ENCODE measurements at regions not wholly inside any gene's neighbourhood (a gene's known extent, or its start where the extent isn't known, plus 50 kb on each side); places are given as distances from the start of the nearest gene placed in this dataset.
"Not testable (repeated sequence)": the region's sequence is repeated elsewhere in the genome, so short reads cannot be mapped to it uniquely, and the experiment has no call there.

- no peaks in the 10 kb centered on the region for H3K4me1 ChIP-seq (ENCODE audit: control insufficient read depth, insufficient read depth, low read length, poor library complexity, severe bottlenecking)
- H3K27ac ChIP-seq (ENCODE audit: insufficient read depth, low read length, poor library complexity, severe bottlenecking): no peak overlapping the region
- H3K36me3 ChIP-seq (ENCODE audit: control insufficient read depth, insufficient read depth, low read length): no peaks in the 10 kb centered on the region
- H3K4me3 ChIP-seq (ENCODE audit: insufficient read depth, low read depth, low read length, poor library complexity, severe bottlenecking): no peak overlapping the region
- no peak for DNase-seq
- no peaks in the 10 kb centered on the region for H3K27me3 ChIP-seq (replicated peaks; ENCODE audit: control insufficient read depth, insufficient read depth, low read length, poor library complexity, severe bottlenecking)
- H3K9me3 ChIP-seq (ENCODE audit: control insufficient read depth, low read length): no peaks in the 10 kb centered on the region
These were observed 126.0 kb upstream of the RREB1 start for GRCh38 chr6:6981681-6982322.

- Histone ChIP-seq H3K27me3 (replicated peaks; ENCODE audit: control insufficient read depth, insufficient read depth, low read length, poor library complexity, severe bottlenecking) (no peaks in the 10 kb centered on the region), H3K36me3 (ENCODE audit: control insufficient read depth, insufficient read depth, low read length) (no peaks in the 10 kb centered on the region), H3K9me3 (ENCODE audit: control insufficient read depth, low read length) (no peaks in the 10 kb centered on the region), H3K27ac (ENCODE audit: insufficient read depth, low read length, poor library complexity, severe bottlenecking) (no peak overlapping the region), H3K4me1 (ENCODE audit: control insufficient read depth, insufficient read depth, low read length, poor library complexity, severe bottlenecking) (no peaks in the 10 kb centered on the region), H3K4me3 (ENCODE audit: insufficient read depth, low read depth, low read length, poor library complexity, severe bottlenecking) (no peak overlapping the region)
- no peak for DNase-seq
These were observed 125.1 kb upstream of the RREB1 start for GRCh38 chr6:6982663-6983062.

DNA sequence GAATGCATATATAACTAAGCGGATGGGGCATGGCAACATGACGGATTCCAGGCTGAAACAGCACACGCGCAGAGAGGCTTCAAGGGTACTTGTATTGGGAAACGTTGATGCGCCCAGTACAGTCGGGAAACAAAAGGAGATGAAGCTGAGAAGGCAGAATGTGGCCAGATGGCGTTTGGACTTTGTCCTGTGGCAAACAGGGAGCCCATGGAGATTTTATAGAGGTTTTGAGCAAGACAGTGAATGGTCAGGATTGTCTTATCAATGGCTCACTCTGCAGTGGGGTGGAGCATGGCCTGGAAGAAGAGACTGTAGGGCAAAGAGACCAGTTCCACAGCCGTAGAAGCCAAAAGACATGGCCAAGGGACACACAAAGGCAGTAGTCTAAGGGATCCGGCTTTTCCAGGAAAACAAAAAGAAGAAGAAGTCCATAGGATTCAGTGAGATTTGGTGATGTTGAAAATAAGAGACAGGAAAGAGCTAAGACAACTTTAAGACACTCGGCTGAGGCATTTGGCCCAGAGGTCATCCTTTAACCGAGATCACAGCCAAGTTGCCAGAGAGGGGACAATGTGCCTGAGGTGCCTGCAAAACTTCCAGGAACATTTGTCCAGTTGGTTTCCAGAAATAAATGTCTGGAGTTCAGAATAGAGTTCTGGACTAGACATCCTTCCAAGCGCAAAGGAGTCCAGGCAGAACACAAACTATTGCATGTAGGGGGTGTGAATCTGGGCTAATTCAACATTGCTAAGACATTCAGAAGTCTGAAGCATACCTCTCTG lies 123.0 kb upstream of the RREB1 start:
- Histone ChIP-seq H3K27me3 (replicated peaks; ENCODE audit: control insufficient read depth, insufficient read depth, low read length, poor library complexity, severe bottlenecking) (no peaks in the 10 kb centered on the region), H3K36me3 (ENCODE audit: control insufficient read depth, insufficient read depth, low read length) (no peaks in the 10 kb centered on the region), H3K4me1 (ENCODE audit: control insufficient read depth, insufficient read depth, low read length, poor library complexity, severe bottlenecking) (no peaks in the 10 kb centered on the region), H3K9me3 (ENCODE audit: control insufficient read depth, low read length) (no peaks in the 10 kb centered on the region), H3K4me3 (ENCODE audit: insufficient read depth, low read depth, low read length, poor library complexity, severe bottlenecking) (no peak overlapping the region), H3K27ac (ENCODE audit: insufficient read depth, low read length, poor library complexity, severe bottlenecking) (no peak overlapping the region)
- no peak for DNase-seq

DNA sequence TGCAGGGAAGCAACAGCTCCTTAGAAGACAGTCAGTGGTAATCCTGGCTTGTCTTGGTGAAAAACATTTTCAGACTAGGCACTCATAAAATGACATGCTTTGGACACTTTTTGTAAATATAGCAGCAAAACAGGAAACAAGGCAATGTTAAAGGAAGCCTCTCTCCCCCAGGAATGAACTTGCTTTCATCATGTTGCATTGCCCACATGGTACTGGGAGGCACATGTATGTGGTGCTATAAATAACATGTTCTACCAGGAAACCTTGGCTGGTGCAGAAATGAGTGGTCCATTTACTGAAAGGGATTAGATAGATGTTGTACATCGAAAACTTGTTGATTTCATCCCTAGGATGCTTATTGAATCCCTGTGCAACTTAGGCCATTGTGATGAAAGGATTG lies 121.4 kb upstream of the RREB1 start:
- H3K4me3 ChIP-seq (ENCODE audit: insufficient read depth, low read depth, low read length, poor library complexity, severe bottlenecking): no peak overlapping the region
- no peaks in the 10 kb centered on the region for H3K27me3 ChIP-seq (replicated peaks; ENCODE audit: control insufficient read depth, insufficient read depth, low read length, poor library complexity, severe bottlenecking)
- H3K27ac ChIP-seq (ENCODE audit: insufficient read depth, low read length, poor library complexity, severe bottlenecking): no peak overlapping the region
- no peaks in the 10 kb centered on the region for H3K4me1 ChIP-seq (ENCODE audit: control insufficient read depth, insufficient read depth, low read length, poor library complexity, severe bottlenecking)
- DNase-seq: no peak
- H3K9me3 ChIP-seq (ENCODE audit: control insufficient read depth, low read length): no peaks in the 10 kb centered on the region
- no peaks in the 10 kb centered on the region for H3K36me3 ChIP-seq (ENCODE audit: control insufficient read depth, insufficient read depth, low read length)

GRCh38 chr6:6987749-6988148 lies 120.0 kb upstream of the RREB1 start:
- Histone ChIP-seq H3K36me3 (ENCODE audit: control insufficient read depth, insufficient read depth, low read length) (no peaks in the 10 kb centered on the region), H3K4me3 (ENCODE audit: insufficient read depth, low read depth, low read length, poor library complexity, severe bottlenecking) (no peak overlapping the region), H3K27me3 (replicated peaks; ENCODE audit: control insufficient read depth, insufficient read depth, low read length, poor library complexity, severe bottlenecking) (no peaks in the 10 kb centered on the region), H3K9me3 (ENCODE audit: control insufficient read depth, low read length) (no peaks in the 10 kb centered on the region), H3K4me1 (ENCODE audit: control insufficient read depth, insufficient read depth, low read length, poor library complexity, severe bottlenecking) (no peaks in the 10 kb centered on the region), H3K27ac (ENCODE audit: insufficient read depth, low read length, poor library complexity, severe bottlenecking) (no peak overlapping the region)
- no peak for DNase-seq

- not testable (repeated sequence) for H3K36me3 ChIP-seq (ENCODE audit: control insufficient read depth, insufficient read depth, low read length); H3K4me3 ChIP-seq (ENCODE audit: insufficient read depth, low read depth, low read length, poor library complexity, severe bottlenecking); DNase-seq; H3K27ac ChIP-seq (ENCODE audit: insufficient read depth, low read length, poor library complexity, severe bottlenecking); H3K27me3 ChIP-seq (replicated peaks; ENCODE audit: control insufficient read depth, insufficient read depth, low read length, poor library complexity, severe bottlenecking); H3K4me1 ChIP-seq (ENCODE audit: control insufficient read depth, insufficient read depth, low read length, poor library complexity, severe bottlenecking); H3K9me3 ChIP-seq (ENCODE audit: control insufficient read depth, low read length)
These were observed 117.7 kb upstream of the RREB1 start for GRCh38 chr6:6990059-6990458.

DNA sequence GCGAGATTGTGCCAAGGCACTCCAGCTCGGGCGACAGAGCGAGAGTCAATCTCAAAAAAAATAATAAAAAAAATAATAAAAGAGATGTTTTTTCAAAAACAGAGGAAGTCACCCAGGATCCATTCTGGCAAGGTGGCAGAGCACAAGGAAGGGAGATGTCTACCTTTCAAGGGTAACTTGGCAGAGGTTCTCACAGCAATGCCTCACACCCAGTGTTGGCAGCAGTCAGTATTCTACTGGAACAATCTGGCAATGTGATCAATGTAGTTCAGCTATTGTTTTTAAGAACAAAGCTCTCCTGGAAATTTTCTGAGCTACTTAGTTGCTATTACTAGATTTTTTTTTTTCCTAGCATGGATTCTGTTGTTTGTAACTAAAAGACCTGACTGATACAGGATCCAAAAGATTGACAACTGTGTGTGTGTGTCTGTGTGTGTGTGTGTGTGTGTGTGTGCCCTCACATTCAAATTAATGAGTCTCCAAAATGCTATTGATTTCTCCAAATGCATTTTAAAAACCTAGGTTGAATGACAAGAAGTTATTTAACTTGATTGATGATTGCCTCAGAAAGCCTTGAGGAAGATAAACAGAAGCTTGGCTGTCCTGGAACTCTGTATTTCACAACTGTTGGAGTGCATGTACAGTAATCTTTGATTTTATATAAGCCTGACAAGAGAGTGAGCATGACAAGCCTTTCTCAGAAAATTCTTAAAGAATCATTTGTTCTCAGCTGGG lies 114.1 kb upstream of the RREB1 start:
- no peaks in the 10 kb centered on the region for H3K4me1 ChIP-seq (ENCODE audit: control insufficient read depth, insufficient read depth, low read length, poor library complexity, severe bottlenecking)
- no peaks in the 10 kb centered on the region for H3K36me3 ChIP-seq (ENCODE audit: control insufficient read depth, insufficient read depth, low read length)
- DNase-seq: no peak

GRCh38 chr6:6994796-6995195 lies 113.0 kb upstream of the RREB1 start:
- Histone ChIP-seq H3K9me3 (ENCODE audit: control insufficient read depth, low read length) (no peaks in the 10 kb centered on the region), H3K27me3 (replicated peaks; ENCODE audit: control insufficient read depth, insufficient read depth, low read length, poor library complexity, severe bottlenecking) (no peaks in the 10 kb centered on the region), H3K27ac (ENCODE audit: insufficient read depth, low read length, poor library complexity, severe bottlenecking) (no peak overlapping the region), H3K4me3 (ENCODE audit: insufficient read depth, low read depth, low read length, poor library complexity, severe bottlenecking) (no peak overlapping the region), H3K4me1 (ENCODE audit: control insufficient read depth, insufficient read depth, low read length, poor library complexity, severe bottlenecking) (no peaks in the 10 kb centered on the region), H3K36me3 (ENCODE audit: control insufficient read depth, insufficient read depth, low read length) (no peaks in the 10 kb centered on the region)
- no peak for DNase-seq

More for the DNA sequence above, 114.1 kb upstream of the RREB1 start:
- H3K27me3 ChIP-seq (replicated peaks; ENCODE audit: control insufficient read depth, insufficient read depth, low read length, poor library complexity, severe bottlenecking): no peaks in the 10 kb centered on the region
- no peak overlapping the region for H3K4me3 ChIP-seq (ENCODE audit: insufficient read depth, low read depth, low read length, poor library complexity, severe bottlenecking)
- no peak overlapping the region for H3K27ac ChIP-seq (ENCODE audit: insufficient read depth, low read length, poor library complexity, severe bottlenecking)
- H3K9me3 ChIP-seq (ENCODE audit: control insufficient read depth, low read length): no peaks in the 10 kb centered on the region

DNA sequence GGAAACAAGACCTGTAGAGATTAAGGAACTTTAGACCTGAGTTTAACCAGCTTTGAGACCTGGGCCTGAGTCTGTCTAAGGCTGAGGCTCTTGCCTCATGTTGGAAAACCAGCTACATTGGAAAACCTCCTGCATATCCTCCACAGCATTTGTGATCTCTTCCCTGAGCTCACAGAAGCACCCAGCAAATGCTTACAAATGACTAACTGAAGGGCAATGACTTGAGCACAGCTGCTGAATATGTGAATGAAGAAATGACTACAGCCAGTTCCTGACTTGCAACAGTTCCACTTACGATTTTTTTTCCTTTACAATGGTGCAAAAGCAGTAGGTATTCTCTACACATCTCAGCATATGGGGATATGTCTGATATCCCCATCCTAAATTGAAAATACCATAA lies 112.4 kb upstream of the RREB1 start:
- Histone ChIP-seq H3K36me3 (ENCODE audit: control insufficient read depth, insufficient read depth, low read length) (no peaks in the 10 kb centered on the region), H3K4me1 (ENCODE audit: control insufficient read depth, insufficient read depth, low read length, poor library complexity, severe bottlenecking) (no peaks in the 10 kb centered on the region), H3K27me3 (replicated peaks; ENCODE audit: control insufficient read depth, insufficient read depth, low read length, poor library complexity, severe bottlenecking) (no peaks in the 10 kb centered on the region), H3K9me3 (ENCODE audit: control insufficient read depth, low read length) (no peaks in the 10 kb centered on the region), H3K27ac (ENCODE audit: insufficient read depth, low read length, poor library complexity, severe bottlenecking) (no peak overlapping the region), H3K4me3 (ENCODE audit: insufficient read depth, low read depth, low read length, poor library complexity, severe bottlenecking) (no peak overlapping the region)
- DNase-seq: no peak

GRCh38 chr6:6996124-6996523 lies 111.6 kb upstream of the RREB1 start:
- Histone ChIP-seq H3K27ac (ENCODE audit: insufficient read depth, low read length, poor library complexity, severe bottlenecking) (no peak overlapping the region), H3K9me3 (ENCODE audit: control insufficient read depth, low read length) (no peaks in the 10 kb centered on the region), H3K27me3 (replicated peaks; ENCODE audit: control insufficient read depth, insufficient read depth, low read length, poor library complexity, severe bottlenecking) (no peaks in the 10 kb centered on the region), H3K36me3 (ENCODE audit: control insufficient read depth, insufficient read depth, low read length) (no peaks in the 10 kb centered on the region), H3K4me1 (ENCODE audit: control insufficient read depth, insufficient read depth, low read length, poor library complexity, severe bottlenecking) (no peaks in the 10 kb centered on the region), H3K4me3 (ENCODE audit: insufficient read depth, low read depth, low read length, poor library complexity, severe bottlenecking) (no peak overlapping the region)
- no peak for DNase-seq

Measured in effector memory CD4-positive, alpha-beta T cell (primary cell).